Mesenchymal stem cell (in vitro differentiated cells and primary cell): ENCODE measurements at regions not wholly inside any gene's neighbourhood (a gene's known extent, or its start where the extent isn't known, plus 50 kb on each side); places are given as distances from the start of the nearest gene placed in this dataset.

ENCODE experiments used
- DNase-seq: peaks from one replicate; pipeline ENCODE4 v3.0.0-alpha.2; 2013
- H2AFZ ChIP-seq: one replicate; pipeline ENCODE4 v1.6.1; 2013; ENCODE audit warnings: low read depth, mild to moderate bottlenecking, control low read depth, inconsistent platforms, low read length, moderate library complexity
- H2AK5ac ChIP-seq: 2 replicates; pipeline ENCODE4 v1.6.1; 2013; ENCODE audit warnings: low read length, moderate library complexity, mild to moderate bottlenecking, inconsistent platforms; ENCODE audit not compliant: severe bottlenecking
- H2BK120ac ChIP-seq: one replicate; pipeline ENCODE4 v1.6.1; 2013; ENCODE audit warnings: low read depth, mild to moderate bottlenecking, inconsistent platforms, low read length, moderate library complexity
- H2BK12ac ChIP-seq, 2 experiments: one replicate each; pipeline ENCODE4 v1.6.1; 2013; ENCODE audit warnings: inconsistent platforms in 2 of 2, low read length in 2 of 2, mild to moderate bottlenecking in 2 of 2, moderate library complexity in 2 of 2, control low read depth in 1 of 2
- H2BK15ac ChIP-seq: one replicate; pipeline ENCODE4 v1.6.1; 2013; ENCODE audit warnings: mild to moderate bottlenecking, low read depth, inconsistent platforms; ENCODE audit not compliant: poor library complexity, severe bottlenecking
- H2BK5ac ChIP-seq: 2 replicates; pipeline ENCODE4 v1.6.1; 2013; ENCODE audit warnings: low read depth, mild to moderate bottlenecking, low read length, control low read depth, inconsistent platforms; ENCODE audit not compliant: poor library complexity, severe bottlenecking
- H3K14ac ChIP-seq, 2 experiments: one replicate each; pipeline ENCODE4 v1.6.1; 2013; ENCODE audit warnings: inconsistent platforms in 2 of 2, low read length in 2 of 2, control low read depth in 1 of 2, mild to moderate bottlenecking in 1 of 2, moderate library complexity in 1 of 2
- H3K18ac ChIP-seq, 2 experiments: one replicate each; pipeline ENCODE4 v1.6.1; 2013; ENCODE audit warnings: inconsistent platforms in 2 of 2, low read length in 2 of 2, control low read depth in 1 of 2, low read depth in 1 of 2, mild to moderate bottlenecking in 1 of 2
- H3K23ac ChIP-seq, 2 experiments: one replicate each; pipeline ENCODE4 v1.6.1; 2013; ENCODE audit warnings: inconsistent platforms in 2 of 2, low read length in 2 of 2, mild to moderate bottlenecking in 2 of 2, moderate library complexity in 2 of 2, control low read depth in 1 of 2
- H3K27ac ChIP-seq: 2 replicates; pipeline ENCODE4 v1.5.1; 2013; ENCODE audit warnings: mild to moderate bottlenecking, moderate library complexity, low read length, control low read depth, inconsistent platforms; ENCODE audit not compliant: poor library complexity, severe bottlenecking
- H3K27me3 ChIP-seq, 2 experiments: 2 replicates each; pipeline versions ENCODE4 v1.6.1 to v1.7.0; 2013; ENCODE audit warnings: low read length in 2 of 2, mild to moderate bottlenecking in 2 of 2, moderate library complexity in 2 of 2, control low read depth in 1 of 2, inconsistent platforms in 1 of 2; ENCODE audit not compliant: control insufficient read depth in 1 of 2, insufficient read depth in 1 of 2
- H3K36me3 ChIP-seq, 2 experiments: 2 replicates each; pipeline versions ENCODE4 v1.6.1 to v1.7.0; 2013; ENCODE audit warnings: low read length in 2 of 2, control low read depth in 1 of 2, inconsistent platforms in 1 of 2, low read depth in 1 of 2, mild to moderate bottlenecking in 1 of 2; ENCODE audit not compliant: insufficient read depth in 2 of 2, control insufficient read depth in 1 of 2
- H3K4ac ChIP-seq, 2 experiments: one replicate each; pipeline ENCODE4 v1.6.1; 2013; ENCODE audit warnings: inconsistent platforms in 2 of 2, low read length in 2 of 2, mild to moderate bottlenecking in 2 of 2, moderate library complexity in 2 of 2, control low read depth in 1 of 2, low read depth in 1 of 2
- H3K4me1 ChIP-seq: 2 replicates; pipeline ENCODE4 v1.6.1; 2013; ENCODE audit warnings: low read depth, low read length, control low read depth; ENCODE audit not compliant: control insufficient read depth, insufficient read depth
- H3K4me2 ChIP-seq: 2 replicates; pipeline ENCODE4 v1.6.1; 2013; ENCODE audit warnings: low read length, mild to moderate bottlenecking, inconsistent platforms; ENCODE audit not compliant: poor library complexity, severe bottlenecking
- H3K4me3 ChIP-seq, 2 experiments: 2 replicates each; pipeline versions ENCODE4 v1.5.1 to v1.7.0; 2013; ENCODE audit warnings: low read length in 2 of 2, mild to moderate bottlenecking in 2 of 2, control low read depth in 1 of 2, low read depth in 1 of 2; ENCODE audit not compliant: insufficient read depth in 1 of 2
- H3K79me1 ChIP-seq: replicated peaks from 2 replicates; pipeline ENCODE4 v1.6.1; 2013; ENCODE audit warnings: mild to moderate bottlenecking, control low read depth, low read length, inconsistent platforms; ENCODE audit not compliant: poor library complexity, severe bottlenecking
- H3K9ac ChIP-seq: 2 replicates; pipeline ENCODE4 v1.7.0; 2013; ENCODE audit warnings: mild to moderate bottlenecking, low read length, moderate library complexity
- H3K9me3 ChIP-seq: 2 replicates; pipeline ENCODE4 v1.7.0; 2013; ENCODE audit warnings: mild to moderate bottlenecking, low read length; ENCODE audit not compliant: control insufficient read depth
- H4K8ac ChIP-seq: one replicate; pipeline ENCODE4 v1.6.1; 2013; ENCODE audit warnings: inconsistent platforms, mild to moderate bottlenecking, low read length, moderate library complexity
- H4K91ac ChIP-seq: one replicate; pipeline ENCODE4 v1.6.1; 2013; ENCODE audit warnings: mild to moderate bottlenecking, low read length, inconsistent platforms
- WGBS: methylation state at CpG from one replicate; pipeline ENCODE4 v1.1.7; 2013; ENCODE audit warnings: mixed read lengths; 5-methylcytosine and 5-hydroxymethylcytosine counted together

DNA sequence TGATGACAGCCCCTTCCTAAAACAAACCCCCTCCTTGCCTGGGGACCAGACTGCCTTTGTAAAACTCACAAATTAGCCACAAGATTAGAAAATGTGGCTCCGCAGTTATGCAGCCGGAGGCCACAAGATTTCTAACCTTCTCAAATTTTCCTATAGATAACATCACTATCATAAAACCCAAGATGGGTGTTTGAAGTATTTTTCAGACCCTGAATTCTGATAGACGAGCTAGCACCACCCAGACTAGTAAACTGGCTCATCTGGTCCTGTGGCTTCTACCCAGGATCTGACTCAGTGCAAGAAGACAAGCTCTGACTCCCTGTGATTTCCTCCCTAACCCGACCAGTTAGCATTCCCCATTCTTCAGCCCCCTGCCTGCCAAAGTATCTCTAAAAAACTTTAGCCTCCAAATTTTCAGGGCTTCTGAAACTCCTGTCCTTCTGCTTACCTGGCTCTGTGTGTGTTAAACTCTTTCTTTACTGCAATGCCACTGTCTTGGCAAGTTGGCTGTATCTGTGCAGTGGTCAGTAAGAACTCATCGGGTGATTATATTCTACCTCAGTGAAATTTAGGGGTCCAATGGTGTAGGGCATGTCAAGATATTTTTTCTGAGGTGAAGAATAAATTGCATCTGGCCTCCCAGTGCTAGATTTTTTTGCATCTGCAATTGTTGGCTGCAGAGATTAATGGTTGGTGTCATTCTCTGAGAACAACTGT lies 102.1 kb downstream of the S1PR1 start:
- Histone ChIP-seq H3K4me2 (no peak overlapping the region), H4K91ac (no peak overlapping the region), H3K4me1 (no peaks in the 10 kb centered on the region), H3K4ac (no peak overlapping the region), H3K9ac (no peak overlapping the region), H3K79me1 (no peaks in the 10 kb centered on the region), H2BK5ac (no peak overlapping the region), H3K27me3 (peaks cover 0 to 12% of the 10 kb centered on the region in 2 experiments), H3K14ac (no peak overlapping the region), H2BK12ac (no peak overlapping the region), H3K4me3 (no peak overlapping the region), H3K18ac (no peak overlapping the region), H3K9me3 (no peaks in the 10 kb centered on the region), H3K36me3 (no peaks in the 10 kb centered on the region), H2AFZ (no peak overlapping the region), H2BK120ac (no peak overlapping the region), H3K27ac (no peak overlapping the region), H3K23ac (no peak overlapping the region), H2BK15ac (no peak overlapping the region), H2AK5ac (no peak overlapping the region), H4K8ac (no peak overlapping the region)
- DNase-seq = no peak
- 78% methylated on average over 5 of the region's 5 CpGs for WGBS

DNA sequence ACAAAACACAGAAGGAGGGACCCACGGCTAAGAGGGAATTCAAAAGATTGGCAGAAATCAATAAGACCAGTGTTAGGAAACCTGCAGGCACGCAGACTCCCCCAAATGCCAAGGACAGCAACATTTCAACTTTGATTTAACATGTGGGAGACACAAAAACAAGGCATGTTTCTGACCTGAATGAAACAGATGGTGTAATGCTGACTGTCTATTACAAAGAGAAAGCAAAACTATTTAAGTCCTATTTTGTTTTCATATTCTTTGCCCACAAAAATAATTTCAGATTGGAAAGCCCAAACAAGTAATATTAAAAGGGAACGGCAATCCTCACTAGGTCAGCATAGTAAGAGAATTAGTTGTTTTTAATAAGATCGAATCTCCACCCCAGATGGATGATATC lies 107.9 kb downstream of the S1PR1 start:
- H2BK15ac ChIP-seq = no peak overlapping the region
- H3K4me2 ChIP-seq = no peak overlapping the region
- DNase-seq = no peak
- H3K23ac ChIP-seq = no peak overlapping the region
- no peak overlapping the region for H4K91ac ChIP-seq
- H3K27ac ChIP-seq = no peak overlapping the region
- no peaks in the 10 kb centered on the region for H3K79me1 ChIP-seq
- H3K27me3 ChIP-seq = peaks cover 0 to 5% of the 10 kb centered on the region in 2 experiments
- H2BK120ac ChIP-seq = no peak overlapping the region
- H2AFZ ChIP-seq = no peak overlapping the region
- no peaks in the 10 kb centered on the region for H3K36me3 ChIP-seq
- no peak overlapping the region for H2BK5ac ChIP-seq
- H3K9me3 ChIP-seq = no peaks in the 10 kb centered on the region
- no peak overlapping the region for H2BK12ac ChIP-seq
- H2AK5ac ChIP-seq = no peak overlapping the region
- no peak overlapping the region for H3K14ac ChIP-seq
- no peak overlapping the region for H3K4me3 ChIP-seq
- no peak overlapping the region for H3K4ac ChIP-seq
- peak overlapping the region; percentile 3 for H3K9ac ChIP-seq
- H4K8ac ChIP-seq = no peak overlapping the region
- no peak overlapping the region for H3K18ac ChIP-seq
- H3K4me1 ChIP-seq = no peaks in the 10 kb centered on the region
- 86% methylated on average over 4 of the region's 4 CpGs for WGBS

DNA sequence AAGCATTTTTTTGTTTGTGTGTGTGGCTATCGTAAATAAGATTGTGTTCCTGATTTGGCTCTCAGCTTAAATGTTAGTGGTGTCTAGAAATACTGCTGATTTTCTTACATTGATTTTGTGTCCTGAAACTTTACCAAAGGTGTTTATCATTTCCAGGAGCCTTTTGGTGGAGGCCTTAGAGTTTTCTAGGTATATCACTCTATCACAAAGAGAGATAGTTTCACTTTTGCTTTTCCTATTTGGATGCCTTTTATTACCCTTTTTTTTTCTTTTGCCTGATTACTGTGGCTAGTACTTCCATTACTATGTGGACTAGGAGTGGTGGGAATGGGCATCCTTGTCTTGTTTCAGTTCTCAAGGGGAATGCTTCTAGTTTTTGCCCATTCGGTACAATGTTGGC lies 109.6 kb downstream of the S1PR1 start:
- Histone ChIP-seq H2BK120ac (no peak overlapping the region), H3K4me1 (no peaks in the 10 kb centered on the region), H3K18ac (no peak overlapping the region), H2AFZ (no peak overlapping the region), H2BK5ac (no peak overlapping the region), H4K8ac (no peak overlapping the region), H3K9me3 (no peaks in the 10 kb centered on the region), H2BK12ac (no peak overlapping the region), H3K27me3 (no peaks in the 10 kb centered on the region), H4K91ac (no peak overlapping the region), H3K23ac (no peak overlapping the region), H3K27ac (no peak overlapping the region), H3K4me2 (no peak overlapping the region), H3K4me3 (no peak overlapping the region), H3K14ac (no peak overlapping the region), H3K4ac (no peak overlapping the region), H2AK5ac (no peak overlapping the region), H3K9ac (no peak overlapping the region), H2BK15ac (no peak overlapping the region), H3K79me1 (no peaks in the 10 kb centered on the region), H3K36me3 (no peaks in the 10 kb centered on the region)
- no peak for DNase-seq
- WGBS = 100% methylated on average over 2 of the region's 2 CpGs

DNA sequence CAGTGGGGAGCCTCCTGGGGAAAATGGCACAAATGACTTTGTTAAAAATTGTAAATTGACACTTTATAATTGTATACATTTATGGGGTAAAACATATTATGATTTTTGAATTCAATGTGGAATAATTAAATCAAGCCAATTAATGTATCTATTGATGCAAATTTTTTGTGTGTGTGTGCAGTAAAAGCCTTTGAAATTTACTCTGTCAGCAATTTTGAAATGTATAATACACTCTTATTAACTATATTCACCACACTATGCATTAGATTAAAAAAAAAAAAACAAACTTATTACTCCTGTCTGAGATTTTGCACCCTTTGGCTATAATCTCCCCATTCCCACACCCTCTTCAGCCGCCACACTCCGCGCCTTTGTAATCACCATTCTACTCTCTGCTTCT lies 119.2 kb downstream of the S1PR1 start:
- no peak overlapping the region for H3K14ac ChIP-seq

More for the DNA sequence above, 119.2 kb downstream of the S1PR1 start:
- no peak overlapping the region for H3K27ac ChIP-seq
- no peak overlapping the region for H4K91ac ChIP-seq
- no peak overlapping the region for H2BK120ac ChIP-seq
- no peaks in the 10 kb centered on the region for H3K9me3 ChIP-seq
- no peak overlapping the region for H2BK15ac ChIP-seq
- no peak for DNase-seq
- H3K36me3 ChIP-seq = no peaks in the 10 kb centered on the region
- H3K79me1 ChIP-seq = no peaks in the 10 kb centered on the region
- H2BK5ac ChIP-seq = no peak overlapping the region
- no peak overlapping the region for H2BK12ac ChIP-seq
- H3K4me3 ChIP-seq = no peak overlapping the region
- H3K23ac ChIP-seq = no peak overlapping the region
- WGBS = 100% methylated on average over 3 of the region's 3 CpGs
- H4K8ac ChIP-seq = no peak overlapping the region
- peaks cover 3 to 12% of the 10 kb centered on the region in 2 experiments for H3K27me3 ChIP-seq
- H3K4ac ChIP-seq = no peak overlapping the region
- no peak overlapping the region for H2AFZ ChIP-seq
- no peak overlapping the region for H3K9ac ChIP-seq
- no peak overlapping the region for H3K18ac ChIP-seq
- no peaks in the 10 kb centered on the region for H3K4me1 ChIP-seq
- H3K4me2 ChIP-seq = no peak overlapping the region
- no peak overlapping the region for H2AK5ac ChIP-seq
